ENCODE measurements at regions not wholly inside any gene's neighbourhood (a gene's known extent, or its start where the extent isn't known, plus 50 kb on each side); places are given as distances from the start of the nearest gene placed in this dataset.

DNA sequence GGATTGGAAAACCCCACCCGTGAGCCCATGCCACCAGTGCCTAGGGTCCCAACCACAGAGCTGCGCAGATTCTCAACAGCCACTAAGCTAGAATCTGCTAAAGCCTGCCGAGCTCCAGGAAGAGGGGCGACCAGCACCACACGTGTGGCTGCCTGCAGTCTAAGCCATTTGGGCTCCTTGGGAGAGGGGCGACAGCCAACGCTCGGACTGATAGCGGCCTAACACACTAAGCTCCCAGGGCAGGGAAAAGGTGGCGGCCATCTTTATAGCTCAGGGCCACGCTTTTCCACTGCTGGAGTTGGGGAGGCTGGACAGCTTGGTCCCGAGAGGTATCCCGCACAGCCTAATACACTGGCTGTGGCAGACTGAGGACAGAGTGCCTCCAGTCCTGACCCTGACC lies 631.8 kb downstream of the CETN3 start:
- Histone ChIP-seq H3K36me3 (no peaks in the 10 kb centered on the region), H3K4me1 (no peaks in the 10 kb centered on the region), H3K9me3 (peaks cover 0 to 28% (median 9%) of the 10 kb centered on the region in 3 donors), H3K27me3 (no peaks in the 10 kb centered on the region), H3K27ac (no peak overlapping the region), H3K4me3 (no peak overlapping the region)
- 94 to 96% methylated on average over 3 to 10 of the region's 13 CpGs for WGBS, 2 donors
- intact Hi-C loops (cut with DNase I) = no loop called here
- TF ChIP-seq, protein P1, sequence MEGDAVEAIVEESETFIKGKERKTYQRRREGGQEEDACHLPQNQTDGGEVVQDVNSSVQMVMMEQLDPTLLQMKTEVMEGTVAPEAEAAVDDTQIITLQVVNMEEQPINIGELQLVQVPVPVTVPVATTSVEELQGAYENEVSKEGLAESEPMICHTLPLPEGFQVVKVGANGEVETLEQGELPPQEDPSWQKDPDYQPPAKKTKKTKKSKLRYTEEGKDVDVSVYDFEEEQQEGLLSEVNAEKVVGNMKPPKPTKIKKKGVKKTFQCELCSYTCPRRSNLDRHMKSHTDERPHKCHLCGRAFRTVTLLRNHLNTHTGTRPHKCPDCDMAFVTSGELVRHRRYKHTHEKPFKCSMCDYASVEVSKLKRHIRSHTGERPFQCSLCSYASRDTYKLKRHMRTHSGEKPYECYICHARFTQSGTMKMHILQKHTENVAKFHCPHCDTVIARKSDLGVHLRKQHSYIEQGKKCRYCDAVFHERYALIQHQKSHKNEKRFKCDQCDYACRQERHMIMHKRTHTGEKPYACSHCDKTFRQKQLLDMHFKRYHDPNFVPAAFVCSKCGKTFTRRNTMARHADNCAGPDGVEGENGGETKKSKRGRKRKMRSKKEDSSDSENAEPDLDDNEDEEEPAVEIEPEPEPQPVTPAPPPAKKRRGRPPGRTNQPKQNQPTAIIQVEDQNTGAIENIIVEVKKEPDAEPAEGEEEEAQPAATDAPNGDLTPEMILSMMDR (IDR thresholded peaks at IDR 0.05) = no peak
- TF ChIP-seq POLR2A (IDR thresholded peaks at IDR 0.05) = no peak
- DNase-seq = no peak

DNA sequence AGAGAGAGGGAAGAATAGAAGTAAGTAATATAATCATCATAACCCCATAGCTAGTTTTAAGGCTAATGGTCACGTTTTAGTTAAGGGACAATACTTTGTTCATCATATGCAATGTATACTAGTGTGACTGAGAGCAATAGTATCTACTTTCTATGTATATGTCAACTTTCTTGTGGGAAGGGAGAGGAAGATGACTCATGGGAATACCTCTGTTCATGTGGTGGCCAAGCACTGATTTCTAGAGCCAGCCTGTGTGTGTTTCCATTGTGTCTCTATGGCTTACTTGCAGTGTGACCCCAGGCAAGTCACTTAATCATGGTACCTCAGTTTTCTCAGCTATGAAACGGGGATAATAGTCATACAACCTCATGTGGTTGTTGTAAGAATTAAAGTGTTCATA lies 639.6 kb downstream of the CETN3 start:
- Histone ChIP-seq H3K9me3 (no peaks in the 10 kb centered on the region), H3K36me3 (no peaks in the 10 kb centered on the region), H3K4me1 (no peaks in the 10 kb centered on the region), H3K27me3 (no peaks in the 10 kb centered on the region), H3K4me3 (no peak overlapping the region), H3K27ac (no peak overlapping the region)
- WGBS, 2 donors = 67 to 75% methylated on average over 2 of the region's 2 CpGs
- no peak for TF ChIP-seq POLR2A (IDR thresholded peaks at IDR 0.05)
- TF ChIP-seq, protein P1 (IDR thresholded peaks at IDR 0.05) = no peak
- no peak for DNase-seq
- intact Hi-C loops (cut with DNase I) = no loop called here

DNA sequence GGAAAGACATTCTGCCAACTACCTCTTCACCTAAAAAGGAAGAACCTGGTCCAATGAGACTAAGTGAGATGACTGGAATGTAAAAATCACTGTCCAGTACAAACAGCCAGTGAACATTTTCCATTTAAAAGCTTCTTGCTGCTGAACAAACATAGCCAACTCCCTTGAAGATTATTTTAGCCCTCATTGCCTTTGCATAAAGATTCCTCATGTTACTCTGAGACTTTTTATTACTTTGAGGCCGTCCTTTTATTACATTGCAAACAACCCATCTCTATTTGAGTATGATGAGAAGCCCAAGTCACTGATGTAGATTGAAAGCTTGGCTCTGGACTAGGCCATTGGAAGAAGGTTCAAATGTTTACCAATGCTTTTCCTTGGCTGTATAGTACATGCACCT lies 649.8 kb downstream of the CETN3 start:
- WGBS, 2 donors = 45 to 63% methylated on average over 1 of the region's 1 CpG
- intact Hi-C loops (cut with DNase I) = no loop called here
- Histone ChIP-seq H3K9me3 (no peaks in the 10 kb centered on the region), H3K27me3 (no peaks in the 10 kb centered on the region), H3K4me1 (no peaks in the 10 kb centered on the region), H3K36me3 (no peaks in the 10 kb centered on the region), H3K4me3 (no peak overlapping the region), H3K27ac (no peak overlapping the region)
- DNase-seq = no peak
- no peak for TF ChIP-seq POLR2A (IDR thresholded peaks at IDR 0.05)
- TF ChIP-seq, protein P1 (IDR thresholded peaks at IDR 0.05) = no peak

DNA sequence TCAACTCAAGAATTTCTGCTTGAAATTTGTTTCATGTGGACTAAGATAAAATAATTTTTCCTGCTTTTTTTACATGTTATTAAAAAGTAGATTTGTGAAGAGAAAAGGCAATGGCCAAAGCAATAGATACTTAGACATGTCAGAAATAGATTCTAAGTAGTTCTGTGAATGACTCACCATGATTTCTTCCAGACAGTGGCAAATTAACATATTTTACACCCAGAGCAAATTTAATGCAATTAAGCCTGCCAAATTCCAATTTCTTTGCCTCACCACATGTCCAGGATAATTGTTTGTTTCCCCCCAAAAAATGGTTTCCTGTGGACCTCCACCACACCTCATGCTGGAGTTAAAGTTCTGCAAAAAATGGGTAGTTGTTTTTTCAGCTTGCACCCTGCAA lies 651.4 kb downstream of the CETN3 start:
- no peak for DNase-seq

DNA sequence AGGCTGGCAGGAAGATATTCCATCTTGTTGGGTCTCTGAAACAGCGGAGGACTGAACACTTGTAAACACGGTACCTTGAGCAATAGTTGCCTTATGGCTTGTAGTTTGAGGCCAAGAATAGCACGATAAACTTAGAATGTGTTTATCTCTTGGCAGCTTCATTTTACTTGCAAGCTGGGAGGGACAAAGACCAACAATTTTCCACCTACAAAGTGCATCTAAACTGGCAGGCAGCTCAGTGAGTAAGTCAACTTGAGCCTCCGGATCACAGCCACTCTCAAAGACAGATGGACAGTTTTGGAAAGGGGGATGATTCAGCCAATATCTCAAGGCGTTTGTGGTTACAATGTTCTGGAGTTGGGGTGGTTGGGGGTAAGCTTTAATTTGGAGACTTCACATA lies 652.6 kb downstream of the CETN3 start:
- H3K4me3 ChIP-seq = no peak overlapping the region
- H3K9me3 ChIP-seq = no peaks in the 10 kb centered on the region
- H3K36me3 ChIP-seq = no peaks in the 10 kb centered on the region
- H3K27ac ChIP-seq = no peak overlapping the region
- DNase-seq = no peak
- intact Hi-C loops (cut with DNase I) = no loop called here
- H3K27me3 ChIP-seq = no peaks in the 10 kb centered on the region
- no peaks in the 10 kb centered on the region for H3K4me1 ChIP-seq
- 70 to 73% methylated on average over 5 of the region's 5 CpGs for WGBS, 2 donors
- no peak for TF ChIP-seq POLR2A (IDR thresholded peaks at IDR 0.05)
- TF ChIP-seq, protein P1 (IDR thresholded peaks at IDR 0.05) = no peak

More for the DNA sequence above, 651.4 kb downstream of the CETN3 start:
- no peak overlapping the region for H3K27ac ChIP-seq
- TF ChIP-seq POLR2A (IDR thresholded peaks at IDR 0.05) = no peak
- TF ChIP-seq, protein P1 (IDR thresholded peaks at IDR 0.05) = no peak
- no peaks in the 10 kb centered on the region for H3K27me3 ChIP-seq
- H3K9me3 ChIP-seq = no peaks in the 10 kb centered on the region
- H3K4me3 ChIP-seq = no peak overlapping the region
- no peaks in the 10 kb centered on the region for H3K4me1 ChIP-seq
- H3K36me3 ChIP-seq = no peaks in the 10 kb centered on the region
- intact Hi-C loops (cut with DNase I) = no loop called here
